ENCODE measurements at regions not wholly inside any gene's neighbourhood (a gene's known extent, or its start where the extent isn't known, plus 50 kb on each side); places are given as distances from the start of the nearest gene placed in this dataset.

DNA sequence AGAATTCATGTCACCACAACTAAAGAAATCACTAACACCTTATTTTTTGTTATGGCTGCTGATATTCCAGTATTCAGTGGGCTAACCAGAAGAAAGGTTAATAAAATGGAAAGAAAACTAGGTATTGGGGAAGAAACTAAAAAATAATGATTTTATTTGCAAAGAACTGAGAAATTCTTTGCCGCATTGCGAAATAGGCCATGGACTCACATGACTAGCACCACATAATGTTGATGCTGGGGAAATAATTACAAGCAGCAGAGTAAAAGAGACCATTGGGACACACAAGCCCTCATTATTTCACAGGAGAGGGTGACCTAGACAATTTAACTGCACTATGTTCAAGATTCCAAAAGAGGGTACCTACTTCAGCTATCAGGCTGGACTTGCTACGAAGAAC lies 1411.5 kb downstream of the SLITRK5 start:
- TF ChIP-seq, protein P1, sequence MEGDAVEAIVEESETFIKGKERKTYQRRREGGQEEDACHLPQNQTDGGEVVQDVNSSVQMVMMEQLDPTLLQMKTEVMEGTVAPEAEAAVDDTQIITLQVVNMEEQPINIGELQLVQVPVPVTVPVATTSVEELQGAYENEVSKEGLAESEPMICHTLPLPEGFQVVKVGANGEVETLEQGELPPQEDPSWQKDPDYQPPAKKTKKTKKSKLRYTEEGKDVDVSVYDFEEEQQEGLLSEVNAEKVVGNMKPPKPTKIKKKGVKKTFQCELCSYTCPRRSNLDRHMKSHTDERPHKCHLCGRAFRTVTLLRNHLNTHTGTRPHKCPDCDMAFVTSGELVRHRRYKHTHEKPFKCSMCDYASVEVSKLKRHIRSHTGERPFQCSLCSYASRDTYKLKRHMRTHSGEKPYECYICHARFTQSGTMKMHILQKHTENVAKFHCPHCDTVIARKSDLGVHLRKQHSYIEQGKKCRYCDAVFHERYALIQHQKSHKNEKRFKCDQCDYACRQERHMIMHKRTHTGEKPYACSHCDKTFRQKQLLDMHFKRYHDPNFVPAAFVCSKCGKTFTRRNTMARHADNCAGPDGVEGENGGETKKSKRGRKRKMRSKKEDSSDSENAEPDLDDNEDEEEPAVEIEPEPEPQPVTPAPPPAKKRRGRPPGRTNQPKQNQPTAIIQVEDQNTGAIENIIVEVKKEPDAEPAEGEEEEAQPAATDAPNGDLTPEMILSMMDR (IDR thresholded peaks at IDR 0.05; ENCODE audit: low read depth, low read length, missing input control), result no peak
- TF ChIP-seq TAF1 (conservative IDR thresholded peaks at IDR 0.05) (no peak), JUND (IDR thresholded peaks at IDR 0.05) (no peak), GABPA (IDR thresholded peaks at IDR 0.05 in 1 of 2, conservative IDR thresholded peaks at IDR 0.05 in 1 of 2) (no peak), RAD21 (IDR thresholded peaks at IDR 0.05) (no peak), YY1 (IDR thresholded peaks at IDR 0.05) (no peak), EGR1 (IDR thresholded peaks at IDR 0.05; ENCODE audit: low read depth in 2 of 2) (no peak), RXRA (IDR thresholded peaks at IDR 0.05) (no peak), FOXA1 (IDR thresholded peaks at IDR 0.05) (no peak)
- TF ChIP-seq, protein P2, sequence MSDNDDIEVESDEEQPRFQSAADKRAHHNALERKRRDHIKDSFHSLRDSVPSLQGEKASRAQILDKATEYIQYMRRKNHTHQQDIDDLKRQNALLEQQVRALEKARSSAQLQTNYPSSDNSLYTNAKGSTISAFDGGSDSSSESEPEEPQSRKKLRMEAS (IDR thresholded peaks at IDR 0.05), result no peak
- TF ChIP-seq, protein P3, sequence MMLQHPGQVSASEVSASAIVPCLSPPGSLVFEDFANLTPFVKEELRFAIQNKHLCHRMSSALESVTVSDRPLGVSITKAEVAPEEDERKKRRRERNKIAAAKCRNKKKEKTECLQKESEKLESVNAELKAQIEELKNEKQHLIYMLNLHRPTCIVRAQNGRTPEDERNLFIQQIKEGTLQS (IDR thresholded peaks at IDR 0.05), result no peak
- TF ChIP-seq, protein P4, sequence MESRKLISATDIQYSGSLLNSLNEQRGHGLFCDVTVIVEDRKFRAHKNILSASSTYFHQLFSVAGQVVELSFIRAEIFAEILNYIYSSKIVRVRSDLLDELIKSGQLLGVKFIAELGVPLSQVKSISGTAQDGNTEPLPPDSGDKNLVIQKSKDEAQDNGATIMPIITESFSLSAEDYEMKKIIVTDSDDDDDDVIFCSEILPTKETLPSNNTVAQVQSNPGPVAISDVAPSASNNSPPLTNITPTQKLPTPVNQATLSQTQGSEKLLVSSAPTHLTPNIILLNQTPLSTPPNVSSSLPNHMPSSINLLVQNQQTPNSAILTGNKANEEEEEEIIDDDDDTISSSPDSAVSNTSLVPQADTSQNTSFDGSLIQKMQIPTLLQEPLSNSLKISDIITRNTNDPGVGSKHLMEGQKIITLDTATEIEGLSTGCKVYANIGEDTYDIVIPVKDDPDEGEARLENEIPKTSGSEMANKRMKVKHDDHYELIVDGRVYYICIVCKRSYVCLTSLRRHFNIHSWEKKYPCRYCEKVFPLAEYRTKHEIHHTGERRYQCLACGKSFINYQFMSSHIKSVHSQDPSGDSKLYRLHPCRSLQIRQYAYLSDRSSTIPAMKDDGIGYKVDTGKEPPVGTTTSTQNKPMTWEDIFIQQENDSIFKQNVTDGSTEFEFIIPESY (IDR thresholded peaks at IDR 0.05), result no peak
- TF ChIP-seq, protein P5, sequence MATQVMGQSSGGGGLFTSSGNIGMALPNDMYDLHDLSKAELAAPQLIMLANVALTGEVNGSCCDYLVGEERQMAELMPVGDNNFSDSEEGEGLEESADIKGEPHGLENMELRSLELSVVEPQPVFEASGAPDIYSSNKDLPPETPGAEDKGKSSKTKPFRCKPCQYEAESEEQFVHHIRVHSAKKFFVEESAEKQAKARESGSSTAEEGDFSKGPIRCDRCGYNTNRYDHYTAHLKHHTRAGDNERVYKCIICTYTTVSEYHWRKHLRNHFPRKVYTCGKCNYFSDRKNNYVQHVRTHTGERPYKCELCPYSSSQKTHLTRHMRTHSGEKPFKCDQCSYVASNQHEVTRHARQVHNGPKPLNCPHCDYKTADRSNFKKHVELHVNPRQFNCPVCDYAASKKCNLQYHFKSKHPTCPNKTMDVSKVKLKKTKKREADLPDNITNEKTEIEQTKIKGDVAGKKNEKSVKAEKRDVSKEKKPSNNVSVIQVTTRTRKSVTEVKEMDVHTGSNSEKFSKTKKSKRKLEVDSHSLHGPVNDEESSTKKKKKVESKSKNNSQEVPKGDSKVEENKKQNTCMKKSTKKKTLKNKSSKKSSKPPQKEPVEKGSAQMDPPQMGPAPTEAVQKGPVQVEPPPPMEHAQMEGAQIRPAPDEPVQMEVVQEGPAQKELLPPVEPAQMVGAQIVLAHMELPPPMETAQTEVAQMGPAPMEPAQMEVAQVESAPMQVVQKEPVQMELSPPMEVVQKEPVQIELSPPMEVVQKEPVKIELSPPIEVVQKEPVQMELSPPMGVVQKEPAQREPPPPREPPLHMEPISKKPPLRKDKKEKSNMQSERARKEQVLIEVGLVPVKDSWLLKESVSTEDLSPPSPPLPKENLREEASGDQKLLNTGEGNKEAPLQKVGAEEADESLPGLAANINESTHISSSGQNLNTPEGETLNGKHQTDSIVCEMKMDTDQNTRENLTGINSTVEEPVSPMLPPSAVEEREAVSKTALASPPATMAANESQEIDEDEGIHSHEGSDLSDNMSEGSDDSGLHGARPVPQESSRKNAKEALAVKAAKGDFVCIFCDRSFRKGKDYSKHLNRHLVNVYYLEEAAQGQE (IDR thresholded peaks at IDR 0.05), result no peak

All from liver (tissue), 3 donors.